Erythroblast (primary cell): ENCODE measurements at regions not wholly inside any gene's neighbourhood (a gene's known extent, or its start where the extent isn't known, plus 50 kb on each side); places are given as distances from the start of the nearest gene placed in this dataset.

Experiments used
- GATA1 ChIP-seq: IDR thresholded peaks from 2 replicates; pipeline ENCODE4 v1.6.1; 2011; ENCODE audit warnings: low read depth, mild to moderate bottlenecking, control low read depth, low read length, moderate library complexity
- POLR2A ChIP-seq: IDR thresholded peaks from 2 replicates; pipeline ENCODE4 v1.6.1; 2011; ENCODE audit warnings: mild to moderate bottlenecking, low read length

DNA sequence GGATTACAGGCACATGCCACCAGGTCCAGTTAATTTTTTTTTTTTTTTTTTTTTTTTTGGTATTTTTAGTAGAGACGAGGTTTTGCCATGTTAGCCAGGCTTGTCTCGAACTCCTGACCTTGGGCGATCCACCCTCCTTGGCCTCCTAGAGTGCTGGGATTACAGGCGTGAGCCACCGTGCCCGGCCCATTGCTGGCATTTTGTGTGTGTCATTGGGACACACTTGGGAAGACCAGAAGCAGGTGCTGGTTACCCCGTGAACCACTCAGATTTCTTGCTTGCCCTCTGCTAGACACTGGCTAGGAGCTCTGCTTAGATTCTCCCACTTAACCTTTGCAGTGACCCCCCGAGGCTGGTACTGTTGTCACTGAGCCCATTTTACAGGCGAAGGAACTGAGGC, 229.3 kb downstream of the IRF8 start:
- TF ChIP-seq POLR2A, result no peak
- TF ChIP-seq GATA1, result no peak
